Neutrophil (primary cell): ENCODE measurements at regions not wholly inside any gene's neighbourhood (a gene's known extent, or its start where the extent isn't known, plus 50 kb on each side); places are given as distances from the start of the nearest gene placed in this dataset.
A peak's percentile ranks its signal among the peaks of the same experiment; 100 is the strongest.
"Not testable (repeated sequence)": the region's sequence is repeated elsewhere in the genome, so short reads cannot be mapped to it uniquely, and the experiment has no call there.

Source experiments
- H3K27ac ChIP-seq: fragments of 200-600 bp; sonication (generic); 2 replicates; pipeline ENCODE4 v1.5.1; 2016; ENCODE audit warnings: mild to moderate bottlenecking, moderate library complexity
- H3K27me3 ChIP-seq: fragments of 200-600 bp; sonication (generic); 2 replicates; pipeline ENCODE4 v1.6.0; 2016; ENCODE audit warnings: mild to moderate bottlenecking
- H3K36me3 ChIP-seq: fragments of 200-600 bp; sonication (generic); 2 replicates; pipeline ENCODE4 v1.5.1; 2017
- H3K4me1 ChIP-seq, 2 experiments: fragments of 200-600 bp in 1 of 2; sonication (generic) in 1 of 2; 1 replicate in 1 of 2; 2 replicates in 1 of 2; pipeline versions ENCODE4 v1.5.1 to v1.6.1; 2013 to 2016; ENCODE audit warnings: low read depth in 1 of 2, low read length in 1 of 2, mild to moderate bottlenecking in 1 of 2, moderate library complexity in 1 of 2; ENCODE audit not compliant: control insufficient read depth in 1 of 2, insufficient read depth in 1 of 2
- H3K4me3 ChIP-seq, 2 experiments: fragments of 200-600 bp in 1 of 2; sonication (generic) in 1 of 2; 1 replicate in 1 of 2; 2 replicates in 1 of 2; pipeline ENCODE4 v1.5.1; 2013 to 2016; ENCODE audit warnings: low read depth in 1 of 2, low read length in 1 of 2, mild to moderate bottlenecking in 1 of 2, moderate library complexity in 1 of 2
- H3K9me3 ChIP-seq: fragments of 200-600 bp; sonication (generic); 2 replicates; pipeline ENCODE4 v1.5.1; 2016

DNA sequence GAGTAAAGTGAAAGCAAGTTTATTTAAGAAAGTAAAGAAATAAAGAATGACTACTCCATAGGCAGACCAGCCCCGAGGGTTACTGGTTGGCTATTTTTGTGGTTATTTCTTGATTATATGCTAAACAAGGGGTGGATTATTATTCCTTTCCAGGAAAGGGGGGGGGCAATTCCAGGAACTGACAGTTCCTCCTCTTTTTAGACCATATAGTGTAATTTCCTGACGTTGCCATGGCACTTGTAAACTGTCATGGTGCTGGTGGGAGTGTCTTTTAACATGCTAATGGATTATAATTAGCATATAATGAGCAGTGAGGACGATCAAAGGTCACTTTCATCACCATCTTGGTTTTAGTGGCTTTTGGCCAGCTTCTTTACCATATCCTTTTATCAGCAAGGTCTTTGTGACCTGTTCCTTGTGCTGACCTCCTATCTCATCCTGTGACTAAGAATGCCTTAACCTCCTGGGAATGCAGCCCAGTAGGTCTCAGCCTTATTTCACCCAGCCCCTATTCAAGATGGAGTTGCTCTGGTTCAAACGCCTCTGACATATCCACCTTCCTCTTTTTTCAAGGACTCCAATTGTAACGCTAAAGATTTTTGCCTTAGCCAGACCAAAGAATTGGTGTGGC lies 104.1 kb downstream of the FAM72C start:
- H3K4me1 ChIP-seq, H3K36me3 ChIP-seq, H3K9me3 ChIP-seq, H3K27ac ChIP-seq, H3K4me3 ChIP-seq, H3K27me3 ChIP-seq: not testable (repeated sequence)

- H3K36me3 ChIP-seq, H3K9me3 ChIP-seq, H3K4me3 ChIP-seq, H3K27ac ChIP-seq, H3K27me3 ChIP-seq: not testable (repeated sequence)
- peaks cover 9 to 12% of the 10 kb centered on the region in 2 experiments for H3K4me1 ChIP-seq
Observed at GRCh38 chr1:143863901-143864520, 107.8 kb downstream of the FAM72C start.

- H3K27me3 ChIP-seq, H3K27ac ChIP-seq, H3K9me3 ChIP-seq, H3K4me3 ChIP-seq, H3K36me3 ChIP-seq: not testable (repeated sequence)
- peaks cover 8 to 12% of the 10 kb centered on the region in 2 experiments for H3K4me1 ChIP-seq
Observed at GRCh38 chr1:143862722-143863121, 109.1 kb downstream of the FAM72C start.

- not testable (repeated sequence) for H3K9me3 ChIP-seq, H3K27me3 ChIP-seq, H3K4me3 ChIP-seq, H3K4me1 ChIP-seq, H3K36me3 ChIP-seq
- H3K27ac ChIP-seq: peak overlapping the region; percentile 81
Observed at GRCh38 chr1:143861306-143861705, 110.5 kb downstream of the FAM72C start.

- H3K4me1 ChIP-seq, H3K27me3 ChIP-seq, H3K4me3 ChIP-seq, H3K27ac ChIP-seq, H3K36me3 ChIP-seq, H3K9me3 ChIP-seq: not testable (repeated sequence)
Observed at GRCh38 chr1:143855867-143856266, 115.9 kb downstream of the FAM72C start.

- H3K27ac ChIP-seq, H3K4me1 ChIP-seq, H3K9me3 ChIP-seq: not testable (repeated sequence)
Observed at GRCh38 chr1:143854069-143854468, 117.7 kb downstream of the FAM72C start.

GRCh38 chr1:143850637-143851036 lies 121.1 kb downstream of the FAM72C start:
- H3K4me3 ChIP-seq, H3K27me3 ChIP-seq, H3K36me3 ChIP-seq, H3K4me1 ChIP-seq, H3K9me3 ChIP-seq, H3K27ac ChIP-seq: not testable (repeated sequence)

More at GRCh38 chr1:143854069-143854468, 117.7 kb downstream of the FAM72C start:
- H3K36me3 ChIP-seq, H3K27me3 ChIP-seq, H3K4me3 ChIP-seq: not testable (repeated sequence)

GRCh38 chr1:143848859-143849258 lies 122.9 kb downstream of the FAM72C start:
- not testable (repeated sequence) for H3K27ac ChIP-seq

GRCh38 chr1:143845193-143845592 lies 126.6 kb downstream of the FAM72C start:
- H3K36me3 ChIP-seq, H3K4me3 ChIP-seq, H3K9me3 ChIP-seq, H3K27ac ChIP-seq, H3K4me1 ChIP-seq, H3K27me3 ChIP-seq: not testable (repeated sequence)

More at GRCh38 chr1:143848859-143849258, 122.9 kb downstream of the FAM72C start:
- not testable (repeated sequence) for H3K36me3 ChIP-seq, H3K4me3 ChIP-seq, H3K27me3 ChIP-seq, H3K4me1 ChIP-seq, H3K9me3 ChIP-seq

- H3K4me1 ChIP-seq, H3K4me3 ChIP-seq, H3K36me3 ChIP-seq, H3K27ac ChIP-seq, H3K9me3 ChIP-seq: not testable (repeated sequence)
- H3K27me3 ChIP-seq: peaks cover 20% of the 10 kb centered on the region
Observed at GRCh38 chr1:143842058-143842457, 129.7 kb downstream of the FAM72C start.

DNA sequence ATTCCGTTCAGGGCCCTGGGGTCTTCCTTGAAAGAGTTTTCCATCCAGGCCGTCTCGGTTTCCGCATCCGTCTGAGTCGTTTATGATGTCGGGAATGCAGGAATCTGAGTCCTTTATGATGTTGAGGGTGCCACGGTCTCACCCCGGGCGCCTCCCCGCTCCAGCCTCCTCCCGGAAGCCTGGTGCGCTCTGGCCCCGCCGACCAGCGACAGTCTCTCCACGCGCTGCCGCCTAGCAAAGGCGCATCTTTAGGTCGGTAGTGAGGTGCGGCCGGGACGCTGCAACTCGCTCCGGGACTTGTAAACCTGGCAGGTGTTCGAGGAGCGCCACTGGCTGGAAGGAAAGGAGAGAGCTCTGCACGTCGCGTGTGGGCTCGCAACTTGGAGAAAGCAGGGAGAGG lies 132.6 kb downstream of the FAM72C start:
- not testable (repeated sequence) for H3K4me1 ChIP-seq, H3K27ac ChIP-seq, H3K36me3 ChIP-seq, H3K9me3 ChIP-seq
- Histone ChIP-seq H3K27me3 (peaks cover 20% of the 10 kb centered on the region), H3K4me3 (peak overlapping the region in 1 of 2 experiments; percentile 29)

- peak overlapping the region in 1 of 2 experiments; percentile 29 for H3K4me3 ChIP-seq
Observed at GRCh38 chr1:143838598-143838929, 133.2 kb downstream of the FAM72C start.

GRCh38 chr1:143837924-143838597 lies 133.7 kb downstream of the FAM72C start:
- not testable (repeated sequence) for H3K9me3 ChIP-seq

More at GRCh38 chr1:143838598-143838929, 133.2 kb downstream of the FAM72C start:
- H3K4me1 ChIP-seq, H3K9me3 ChIP-seq, H3K36me3 ChIP-seq, H3K27ac ChIP-seq: not testable (repeated sequence)
- peaks cover 20% of the 10 kb centered on the region for H3K27me3 ChIP-seq

GRCh38 chr1:143833376-143833775 lies 138.4 kb downstream of the FAM72C start:
- not testable (repeated sequence) for H3K9me3 ChIP-seq, H3K4me1 ChIP-seq, H3K4me3 ChIP-seq, H3K27ac ChIP-seq, H3K36me3 ChIP-seq
- peaks cover 12% of the 10 kb centered on the region for H3K27me3 ChIP-seq

More at GRCh38 chr1:143837924-143838597, 133.7 kb downstream of the FAM72C start:
- not testable (repeated sequence) for H3K4me1 ChIP-seq, H3K27ac ChIP-seq, H3K4me3 ChIP-seq, H3K36me3 ChIP-seq
- peaks cover 20% of the 10 kb centered on the region for H3K27me3 ChIP-seq
